LNCaP clone FGC (cell line): ENCODE measurements at regions not wholly inside any gene's neighbourhood (a gene's known extent, or its start where the extent isn't known, plus 50 kb on each side); places are given as distances from the start of the nearest gene placed in this dataset.
"Not testable (repeated sequence)": the region's sequence is repeated elsewhere in the genome, so short reads cannot be mapped to it uniquely, and the experiment has no call there.

Experiments used
- DNase-seq: peaks from one replicate; pipeline ENCODE4 v3.0.0-alpha.2; 2011; ENCODE audit warnings: low read depth
- H3K4me3 ChIP-seq: 2 replicates; pipeline ENCODE4 v1.5.1; 2011; ENCODE audit warnings: mild to moderate bottlenecking, low read depth, low read length, control low read depth
- CTCF ChIP-seq: IDR thresholded peaks from 2 replicates; pipeline ENCODE4 v1.5.1; 2012; ENCODE audit warnings: mild to moderate bottlenecking; ENCODE audit not compliant: control insufficient read depth, insufficient read depth; ENCODE audit errors: extremely low read depth

GRCh38 chr13:66162470-66162869, 1067.7 kb downstream of the PCDH9 start:
- TF ChIP-seq CTCF: no peak

GRCh38 chr13:66159511-66159910, 1070.6 kb downstream of the PCDH9 start:
- no peak overlapping the region for H3K4me3 ChIP-seq
- no peak for TF ChIP-seq CTCF
- no peak for DNase-seq

More at GRCh38 chr13:66162470-66162869, 1067.7 kb downstream of the PCDH9 start:
- DNase-seq: no peak
- no peak overlapping the region for H3K4me3 ChIP-seq

GRCh38 chr13:66154976-66155375, 1075.2 kb downstream of the PCDH9 start:
- DNase-seq: no peak
- no peak for TF ChIP-seq CTCF
- H3K4me3 ChIP-seq: no peak overlapping the region

- TF ChIP-seq CTCF: no peak
- DNase-seq: no peak
- H3K4me3 ChIP-seq: no peak overlapping the region
Measured at GRCh38 chr13:66154354-66154753, 1075.8 kb downstream of the PCDH9 start.

GRCh38 chr13:66152596-66152995, 1077.5 kb downstream of the PCDH9 start:
- H3K4me3 ChIP-seq: no peak overlapping the region
- TF ChIP-seq CTCF: no peak
- no peak for DNase-seq

GRCh38 chr13:66144357-66144756, 1085.8 kb downstream of the PCDH9 start:
- H3K4me3 ChIP-seq, DNase-seq: not testable (repeated sequence)

- no peak for DNase-seq
- TF ChIP-seq CTCF: no peak
Measured at GRCh38 chr13:66139701-66140100, 1090.4 kb downstream of the PCDH9 start.

More at GRCh38 chr13:66139701-66140100, 1090.4 kb downstream of the PCDH9 start:
- no peak overlapping the region for H3K4me3 ChIP-seq
